CD4-positive, alpha-beta T cell (primary cell): ENCODE measurements at regions not wholly inside any gene's neighbourhood (a gene's known extent, or its start where the extent isn't known, plus 50 kb on each side); places are given as distances from the start of the nearest gene placed in this dataset.

Source experiments
- ATAC-seq: fragments of 200-7000 bp; cut with Tn5 transposase; one replicate; pipeline ENCODE4 v1.10.0; 2022; ENCODE audit warnings: mild to moderate bottlenecking; ENCODE audit not compliant: poor library complexity
- CTCF ChIA-PET: fragments of 350-600 bp; sonication (Branson Sonifier 250); formaldehyde crosslinking; loops from one replicate; lab custom pipeline; 2021; ENCODE audit warnings: antibody characterized with exemption, inconsistent platforms; lab: Charles Lee
- POLR2A ChIA-PET: fragments of 350-600 bp; sonication (Branson Sonifier 250); formaldehyde crosslinking; loops from one replicate; lab custom pipeline; 2021; ENCODE audit warnings: antibody characterized with exemption, inconsistent platforms; lab: Charles Lee
- DNase-seq, 14 experiments: peaks; one replicate each; pipeline ENCODE4 v3.0.0-alpha.2; 2013 to 2020; ENCODE audit warnings: mixed read lengths in 2 of 14
- H3K27ac ChIP-seq, 2 donors: one replicate each; pipeline versions ENCODE4 v1.5.1 to v1.7.0; 2013; ENCODE audit warnings: low read length in 2 of 2, low read depth in 1 of 2, mild to moderate bottlenecking in 1 of 2
- H3K27me3 ChIP-seq, 2 experiments: 1 replicate in 1 of 2; 2 replicates in 1 of 2; pipeline versions ENCODE4 v1.6.1 to v1.7.0; 2013; ENCODE audit warnings: low read length in 2 of 2, control low read depth in 1 of 2, mild to moderate bottlenecking in 1 of 2, moderate library complexity in 1 of 2; ENCODE audit not compliant: insufficient read depth in 2 of 2, control insufficient read depth in 1 of 2
- H3K36me3 ChIP-seq: one replicate; pipeline ENCODE4 v1.6.1; 2013; ENCODE audit warnings: low read length, control low read depth; ENCODE audit not compliant: insufficient read depth
- H3K4me1 ChIP-seq: one replicate; pipeline ENCODE4 v1.6.1; 2013; ENCODE audit warnings: low read length, control low read depth; ENCODE audit not compliant: insufficient read depth
- H3K4me3 ChIP-seq: one replicate; pipeline ENCODE4 v1.5.1; 2013; ENCODE audit warnings: mild to moderate bottlenecking, low read length, moderate library complexity
- H3K9me3 ChIP-seq, 2 experiments: 1 replicate in 1 of 2; 2 replicates in 1 of 2; pipeline versions ENCODE4 v1.6.1 to v1.7.0; 2013; ENCODE audit warnings: low read length in 2 of 2, mild to moderate bottlenecking in 2 of 2, control low read depth in 1 of 2, moderate library complexity in 1 of 2; ENCODE audit not compliant: control insufficient read depth in 1 of 2, insufficient read depth in 1 of 2
- H3K27ac Mint-ChIP-seq: one replicate; pipeline ENCODE4 v1.8.0; 2020; ENCODE audit warnings: mixed read lengths
- H3K27me3 Mint-ChIP-seq: one replicate; pipeline ENCODE4 v1.8.0; 2021; ENCODE audit warnings: mixed read lengths
- H3K36me3 Mint-ChIP-seq: one replicate; pipeline ENCODE4 v1.8.0; 2021; ENCODE audit warnings: low read depth, mixed read lengths
- H3K4me1 Mint-ChIP-seq: one replicate; pipeline ENCODE4 v1.8.0; 2021; ENCODE audit warnings: low read depth, mixed read lengths
- H3K4me3 Mint-ChIP-seq: one replicate; pipeline ENCODE4 v1.8.0; 2020; ENCODE audit warnings: mild to moderate bottlenecking, mixed read lengths
- H3K9me3 Mint-ChIP-seq: one replicate; pipeline ENCODE4 v1.8.0; 2020; ENCODE audit warnings: mixed read lengths
- intact Hi-C, 2 experiments: fragments of 100-400 bp; cut with DNase I in 1 of 2; cut with micrococcal nuclease in 1 of 2; formaldehyde crosslinking; loops; one replicate each; pipeline versions ENCODE4 v1.15.1 to v1.9.0; 2023 to 2025; cut with DNase I, micrococcal nuclease
- TF ChIP-seq, protein P1 (sequence below): fragments of 200-600 bp; IDR thresholded peaks from one replicate; pipeline ENCODE4 v1.8.0; 2022; ENCODE audit warnings: antibody characterized with exemption, mild to moderate bottlenecking

DNA sequence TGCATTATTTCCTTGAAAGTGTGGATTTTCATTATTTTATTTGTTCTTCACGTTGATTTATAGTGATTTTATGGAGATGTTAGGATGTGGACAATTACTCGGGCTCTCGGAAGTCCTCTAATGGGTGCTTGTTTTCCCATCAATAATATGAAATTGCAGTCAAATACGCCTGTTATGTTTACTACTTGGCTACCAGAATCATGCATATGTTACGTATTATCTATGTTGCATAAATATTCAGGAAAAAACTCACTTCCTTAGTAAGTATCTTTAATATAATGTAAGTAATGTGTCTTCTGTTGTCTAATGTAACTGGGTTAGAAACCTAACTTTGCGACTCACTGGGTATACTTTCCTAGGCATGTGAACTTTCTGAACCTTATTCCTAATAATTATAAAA, 823.4 kb upstream of the CHORDC1 start:
- H3K4me3 Mint-ChIP-seq: no peak overlapping the region
- Histone ChIP-seq H3K4me3 (no peak overlapping the region), H3K36me3 (no peaks in the 10 kb centered on the region), H3K9me3 (no peaks in the 10 kb centered on the region), H3K27ac (no peak overlapping the region), H3K27me3 (no peaks in the 10 kb centered on the region), H3K4me1 (no peaks in the 10 kb centered on the region)
- no peak overlapping the region for H3K27ac Mint-ChIP-seq
- TF ChIP-seq, protein P1, sequence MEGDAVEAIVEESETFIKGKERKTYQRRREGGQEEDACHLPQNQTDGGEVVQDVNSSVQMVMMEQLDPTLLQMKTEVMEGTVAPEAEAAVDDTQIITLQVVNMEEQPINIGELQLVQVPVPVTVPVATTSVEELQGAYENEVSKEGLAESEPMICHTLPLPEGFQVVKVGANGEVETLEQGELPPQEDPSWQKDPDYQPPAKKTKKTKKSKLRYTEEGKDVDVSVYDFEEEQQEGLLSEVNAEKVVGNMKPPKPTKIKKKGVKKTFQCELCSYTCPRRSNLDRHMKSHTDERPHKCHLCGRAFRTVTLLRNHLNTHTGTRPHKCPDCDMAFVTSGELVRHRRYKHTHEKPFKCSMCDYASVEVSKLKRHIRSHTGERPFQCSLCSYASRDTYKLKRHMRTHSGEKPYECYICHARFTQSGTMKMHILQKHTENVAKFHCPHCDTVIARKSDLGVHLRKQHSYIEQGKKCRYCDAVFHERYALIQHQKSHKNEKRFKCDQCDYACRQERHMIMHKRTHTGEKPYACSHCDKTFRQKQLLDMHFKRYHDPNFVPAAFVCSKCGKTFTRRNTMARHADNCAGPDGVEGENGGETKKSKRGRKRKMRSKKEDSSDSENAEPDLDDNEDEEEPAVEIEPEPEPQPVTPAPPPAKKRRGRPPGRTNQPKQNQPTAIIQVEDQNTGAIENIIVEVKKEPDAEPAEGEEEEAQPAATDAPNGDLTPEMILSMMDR: no peak
- peaks cover 7% of the 10 kb centered on the region for H3K9me3 Mint-ChIP-seq
- H3K4me1 Mint-ChIP-seq: no peaks in the 10 kb centered on the region
- DNase-seq (no peak), ATAC-seq (no peak)
- CTCF ChIA-PET: no interaction called here
- no peaks in the 10 kb centered on the region for H3K36me3 Mint-ChIP-seq
- no peaks in the 10 kb centered on the region for H3K27me3 Mint-ChIP-seq
- POLR2A ChIA-PET: no interaction called here
- intact Hi-C loops: no loop called here

DNA sequence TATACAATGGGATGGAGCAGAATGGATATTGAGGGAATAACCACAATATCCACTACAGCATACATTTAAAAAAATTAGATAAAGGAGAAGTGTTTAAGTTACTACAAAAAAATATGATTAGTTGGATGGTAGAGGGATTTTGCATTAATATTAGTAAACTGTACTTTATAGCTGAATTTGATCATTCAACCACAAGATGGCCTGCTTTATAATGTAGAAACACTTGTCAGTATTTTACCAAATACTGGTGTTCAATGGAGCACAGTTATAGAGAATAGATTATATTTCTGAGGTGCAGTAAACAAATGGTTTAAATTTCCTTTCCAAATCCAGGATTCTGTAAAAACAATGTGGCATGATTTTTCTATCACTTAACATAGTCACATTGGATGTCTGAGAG, 818.8 kb upstream of the CHORDC1 start:
- Mint-ChIP-seq H3K27me3 (no peaks in the 10 kb centered on the region), H3K36me3 (no peaks in the 10 kb centered on the region), H3K4me3 (no peak overlapping the region), H3K9me3 (peaks cover 12% of the 10 kb centered on the region), H3K27ac (no peak overlapping the region), H3K4me1 (no peaks in the 10 kb centered on the region)
- Histone ChIP-seq H3K4me3 (no peak overlapping the region), H3K36me3 (no peaks in the 10 kb centered on the region), H3K27me3 (no peaks in the 10 kb centered on the region), H3K27ac (no peak overlapping the region), H3K4me1 (no peaks in the 10 kb centered on the region), H3K9me3 (peaks cover 0 to 4% of the 10 kb centered on the region in 2 experiments)
- intact Hi-C loops: no loop called here
- ATAC-seq (no peak), DNase-seq (no peak)
- POLR2A ChIA-PET: no interaction called here
- TF ChIP-seq, protein P1: no peak
- CTCF ChIA-PET: no interaction called here

DNA sequence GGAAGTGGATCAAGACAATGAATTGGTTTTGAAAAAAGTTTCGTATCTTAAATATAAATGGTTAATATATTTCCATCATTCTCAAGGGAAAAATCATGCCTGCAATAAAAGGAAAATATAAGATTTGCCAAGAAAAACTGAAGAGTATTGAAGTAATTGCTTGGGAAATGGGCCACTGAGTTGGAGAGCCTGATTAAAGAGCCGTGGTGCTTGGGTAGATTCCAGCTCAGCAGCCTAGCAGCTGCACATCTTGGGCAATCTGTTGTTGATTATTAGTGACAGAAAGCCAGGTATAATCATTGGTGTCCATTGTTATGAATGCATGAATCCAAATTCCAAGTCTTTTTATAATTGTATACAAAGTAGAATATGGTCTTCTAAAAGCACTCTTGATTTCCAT, 800.9 kb upstream of the CHORDC1 start:
- no peak overlapping the region for H3K27ac ChIP-seq
- intact Hi-C loops: no loop called here
- H3K9me3 Mint-ChIP-seq: peaks cover 3% of the 10 kb centered on the region
- no peak for ATAC-seq
- H3K27ac Mint-ChIP-seq: no peak overlapping the region
- TF ChIP-seq, protein P1: no peak
- no peaks in the 10 kb centered on the region for H3K27me3 ChIP-seq
- no peaks in the 10 kb centered on the region for H3K4me1 ChIP-seq
- H3K4me3 Mint-ChIP-seq: no peak overlapping the region
- no peaks in the 10 kb centered on the region for H3K36me3 Mint-ChIP-seq
- H3K4me1 Mint-ChIP-seq: no peaks in the 10 kb centered on the region
- no peak for DNase-seq
- CTCF ChIA-PET: no interaction called here
- H3K9me3 ChIP-seq: no peaks in the 10 kb centered on the region
- H3K4me3 ChIP-seq: no peak overlapping the region
- no peaks in the 10 kb centered on the region for H3K36me3 ChIP-seq
- POLR2A ChIA-PET: no interaction called here
- no peaks in the 10 kb centered on the region for H3K27me3 Mint-ChIP-seq
